Activated naive CD4-positive, alpha-beta T cell treated with anti-CD3 and anti-CD28 coated beads, Interleukin-2, amount 50 U/mL, for 72 hours (primary cell): ENCODE measurements at regions not wholly inside any gene's neighbourhood (a gene's known extent, or its start where the extent isn't known, plus 50 kb on each side); places are given as distances from the start of the nearest gene placed in this dataset.

Experiments used
- ATAC-seq, 2 donors: fragments of 150-1000 bp; cut with Tn5 transposase; 2 replicates each; pipeline ENCODE4 v1.10.0; 2021; ENCODE audit warnings: mild to moderate bottlenecking in 2 of 2, moderate library complexity in 2 of 2
- DNase-seq, 2 donors: peaks; one replicate each; pipeline ENCODE4 v3.0.0; 2021 to 2022; ENCODE audit warnings: low spot score in 2 of 2
- H3K27ac Mint-ChIP-seq, 2 donors: one replicate each; pipeline ENCODE4 v1.8.0; 2022; ENCODE audit warnings: mild to moderate bottlenecking in 2 of 2, mixed read lengths in 2 of 2
- H3K36me3 Mint-ChIP-seq, 2 donors: one replicate each; pipeline ENCODE4 v1.8.0; 2022; ENCODE audit warnings: mixed read lengths in 2 of 2
- H3K9me3 Mint-ChIP-seq, 2 donors: one replicate each; pipeline ENCODE4 v1.8.0; 2022; ENCODE audit warnings: mixed read lengths in 2 of 2

- Mint-ChIP-seq H3K27ac (no peak overlapping the region), H3K36me3 (no peaks in the 10 kb centered on the region), H3K9me3 (peaks cover 4 to 9% of the 10 kb centered on the region in 2 donors)
- DNase-seq (no peak), ATAC-seq (no peak)
Measured at GRCh38 chr2:217102956-217103355, 243.1 kb upstream of the TNP1 start.

- H3K9me3 Mint-ChIP-seq = peaks cover 4 to 9% of the 10 kb centered on the region in 2 donors
- DNase-seq (no peak), ATAC-seq (no peak)
- no peak overlapping the region for H3K27ac Mint-ChIP-seq
- no peaks in the 10 kb centered on the region for H3K36me3 Mint-ChIP-seq
Measured at GRCh38 chr2:217101972-217102371, 242.1 kb upstream of the TNP1 start.

- Mint-ChIP-seq H3K9me3 (no peaks in the 10 kb centered on the region), H3K27ac (no peak overlapping the region), H3K36me3 (no peaks in the 10 kb centered on the region)
- no peak for ATAC-seq
- no peak for DNase-seq
Measured at GRCh38 chr2:217099561-217099960, 239.7 kb upstream of the TNP1 start.

GRCh38 chr2:217098435-217098834 is 238.6 kb upstream of the TNP1 start:
- H3K9me3 Mint-ChIP-seq = no peaks in the 10 kb centered on the region
- no peak for DNase-seq
- H3K36me3 Mint-ChIP-seq = no peaks in the 10 kb centered on the region
- H3K27ac Mint-ChIP-seq = no peak overlapping the region
- no peak for ATAC-seq

DNA sequence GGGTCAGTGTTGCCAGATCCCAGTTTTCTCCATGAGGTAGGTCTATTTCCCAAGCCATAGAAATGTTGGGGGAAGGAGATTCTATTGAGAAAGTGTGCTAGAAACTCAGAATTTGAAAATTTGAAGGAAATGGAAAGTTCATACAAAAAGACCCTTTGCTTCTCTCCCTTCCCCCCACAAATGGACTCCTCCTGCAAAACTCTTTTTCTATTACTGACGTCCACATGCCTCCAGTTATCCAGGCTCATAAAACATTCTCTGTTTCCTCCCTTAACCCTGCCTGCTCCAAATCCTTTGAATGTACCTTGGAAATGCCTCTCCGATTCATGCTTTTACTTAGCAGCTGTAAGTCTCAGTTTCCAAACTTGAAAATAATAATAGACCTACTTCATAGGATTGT is 237.5 kb upstream of the TNP1 start:
- Mint-ChIP-seq H3K27ac (no peak overlapping the region), H3K36me3 (no peaks in the 10 kb centered on the region), H3K9me3 (no peaks in the 10 kb centered on the region)
- ATAC-seq (no peak), DNase-seq (no peak)

DNA sequence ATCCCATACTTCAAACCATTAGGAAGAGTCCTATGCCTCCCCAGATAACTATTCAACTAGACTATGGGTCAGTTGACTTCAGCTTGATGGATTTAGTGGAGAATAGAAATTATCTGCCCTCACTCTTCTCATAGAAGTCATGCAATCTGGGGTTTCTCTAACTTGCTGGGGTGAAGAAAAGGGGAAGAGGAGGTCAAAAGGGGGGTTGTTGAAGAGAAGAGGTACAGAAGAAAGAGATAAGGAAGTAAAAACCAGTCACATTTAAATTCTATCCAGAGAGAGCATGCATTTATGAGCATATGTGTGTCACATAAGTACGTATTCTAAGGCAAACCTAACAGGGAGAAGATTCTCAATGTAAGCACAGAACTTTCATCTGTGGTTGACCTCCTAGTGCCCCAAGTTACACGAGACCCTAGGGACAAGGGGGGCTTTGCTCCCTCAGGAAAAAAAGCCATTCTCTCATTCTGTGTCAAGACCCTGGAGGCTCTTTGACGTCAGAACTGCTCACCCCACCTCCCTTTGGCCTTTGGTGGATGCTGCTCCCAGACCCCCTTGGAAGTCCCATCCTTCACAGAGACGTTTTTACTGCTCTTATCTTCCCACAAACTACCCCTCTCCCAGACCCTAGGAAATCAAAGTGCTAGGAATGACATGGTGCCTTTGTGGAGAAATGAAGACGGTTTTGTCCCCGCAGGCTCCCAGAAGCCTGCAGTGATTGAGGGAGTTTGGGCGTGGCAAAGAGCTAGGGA is 236.8 kb upstream of the TNP1 start:
- ATAC-seq (no peak), DNase-seq (no peak)
- Mint-ChIP-seq H3K36me3 (no peaks in the 10 kb centered on the region), H3K27ac (no peak overlapping the region), H3K9me3 (no peaks in the 10 kb centered on the region)

DNA sequence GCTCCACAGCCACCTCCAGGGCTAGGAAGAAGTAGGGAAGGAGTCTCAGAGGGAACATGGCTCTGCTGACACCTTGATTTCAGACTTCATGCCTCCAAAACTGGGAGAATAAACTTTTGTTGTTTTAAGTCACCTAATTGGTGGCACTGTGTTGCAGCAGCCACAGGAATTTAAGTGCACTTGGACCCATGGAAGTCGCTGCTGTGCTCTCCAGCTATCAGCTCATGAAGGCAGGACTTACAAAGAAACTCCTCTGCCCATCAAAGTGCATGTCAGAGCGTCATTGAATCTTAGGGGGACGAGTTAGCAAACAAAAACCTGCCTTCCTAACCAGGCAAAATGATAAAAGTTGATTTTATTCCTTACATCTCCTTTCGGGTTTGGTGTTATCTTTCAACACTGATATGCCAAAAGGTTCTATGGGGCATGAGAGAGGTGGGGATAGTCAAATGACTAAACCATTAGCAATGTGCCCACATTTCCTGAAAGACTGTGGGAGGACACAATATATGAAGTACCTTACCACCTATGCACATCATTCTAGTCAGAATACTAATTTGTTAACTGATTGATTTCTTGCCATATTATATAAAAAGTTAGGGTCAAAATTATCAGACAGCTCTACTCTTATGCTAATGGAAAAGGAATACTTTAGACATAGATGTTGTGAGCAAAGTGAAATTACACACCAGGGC is 235.8 kb upstream of the TNP1 start:
- Mint-ChIP-seq H3K9me3 (peaks cover 0 to 4% of the 10 kb centered on the region in 2 donors), H3K36me3 (no peaks in the 10 kb centered on the region), H3K27ac (peak overlapping the region in 1 of 2 donors; percentile 41)
- DNase-seq (no peak), ATAC-seq (peak; percentile 71 to 74)

- no peak overlapping the region for H3K27ac Mint-ChIP-seq
- no peak for ATAC-seq
- H3K36me3 Mint-ChIP-seq = no peaks in the 10 kb centered on the region
- peaks cover 0 to 4% of the 10 kb centered on the region in 2 donors for H3K9me3 Mint-ChIP-seq
- DNase-seq = no peak
Measured at GRCh38 chr2:217092710-217093379, 233.0 kb upstream of the TNP1 start.

DNA sequence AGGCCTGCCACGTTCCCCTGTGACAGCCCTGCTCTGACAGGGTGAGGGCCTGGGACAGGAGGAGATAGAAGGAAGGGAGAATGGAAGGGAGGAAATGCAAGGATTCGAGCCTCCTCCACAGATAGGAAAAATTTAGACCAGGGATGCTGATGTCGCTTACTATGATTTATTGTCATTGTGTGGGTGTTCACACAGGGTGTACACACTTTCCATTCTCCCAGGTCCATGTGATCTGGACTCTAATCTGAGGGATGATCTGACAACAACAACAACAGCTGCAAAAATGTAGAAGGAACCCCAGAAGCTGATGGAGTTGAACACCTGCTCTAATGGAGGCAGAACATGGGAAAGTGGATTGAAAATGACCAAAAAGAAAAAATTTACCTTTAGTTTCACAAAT is 231.7 kb upstream of the TNP1 start:
- ATAC-seq (no peak), DNase-seq (no peak)
- Mint-ChIP-seq H3K27ac (peak overlapping the region in 1 of 2 donors; percentile 11), H3K9me3 (peaks cover 0 to 4% of the 10 kb centered on the region in 2 donors), H3K36me3 (no peaks in the 10 kb centered on the region)

- ATAC-seq = no peak
- no peak for DNase-seq
- Mint-ChIP-seq H3K9me3 (peaks cover 0 to 4% of the 10 kb centered on the region in 2 donors), H3K27ac (peak overlapping the region in 1 of 2 donors; percentile 11), H3K36me3 (no peaks in the 10 kb centered on the region)
Measured at GRCh38 chr2:217090884-217091283, 231.0 kb upstream of the TNP1 start.

DNA sequence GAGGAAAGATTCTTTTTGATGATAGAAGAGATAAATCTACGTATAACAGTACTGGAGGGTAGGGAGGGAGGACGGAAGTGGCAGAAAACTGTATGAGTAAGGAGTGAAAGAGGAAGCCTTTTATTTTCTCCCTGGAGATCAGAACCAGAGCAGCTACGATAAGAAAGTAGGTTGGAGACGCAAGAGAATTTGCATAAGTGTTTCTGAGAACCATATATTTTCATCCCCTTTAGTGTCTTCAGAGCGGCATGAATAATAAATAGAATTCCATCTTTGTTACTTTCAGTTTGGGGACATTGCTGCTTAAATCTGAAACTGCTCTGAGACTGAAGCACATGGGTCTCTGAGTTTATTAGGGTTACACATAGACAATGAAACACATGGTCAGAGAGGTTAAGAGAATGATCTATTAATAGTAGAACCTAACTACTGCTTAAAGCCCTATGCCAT is 230.2 kb upstream of the TNP1 start:
- H3K36me3 Mint-ChIP-seq = no peaks in the 10 kb centered on the region
- ATAC-seq = peak; percentile 65 to 83
- no peak for DNase-seq
- peaks cover 0 to 4% of the 10 kb centered on the region in 2 donors for H3K9me3 Mint-ChIP-seq
- H3K27ac Mint-ChIP-seq = peak overlapping the region in 1 of 2 donors; percentile 71

DNA sequence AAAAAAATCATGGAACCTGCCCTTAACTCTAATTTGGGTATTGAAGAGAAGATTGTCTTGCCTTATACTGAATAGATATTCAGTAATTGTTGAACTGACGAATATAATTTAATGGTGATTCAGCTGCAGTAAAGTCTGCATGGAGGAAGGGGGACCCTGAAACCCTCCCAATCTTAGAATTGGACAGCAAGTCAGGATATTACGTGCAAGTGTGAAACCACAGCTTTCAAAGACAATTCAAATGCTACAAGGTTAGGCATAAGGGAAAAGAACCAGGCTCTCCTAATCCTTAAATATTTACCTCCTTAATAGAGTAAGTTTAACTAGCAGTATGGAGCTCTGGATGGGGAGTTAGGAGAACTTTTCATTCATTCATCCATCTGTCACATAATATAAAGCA is 226.9 kb upstream of the TNP1 start:
- H3K27ac Mint-ChIP-seq = peak overlapping the region in 1 of 2 donors; percentile 80
- DNase-seq (no peak), ATAC-seq (no peak)
- no peaks in the 10 kb centered on the region for H3K36me3 Mint-ChIP-seq
- peaks cover 0 to 4% of the 10 kb centered on the region in 2 donors for H3K9me3 Mint-ChIP-seq

DNA sequence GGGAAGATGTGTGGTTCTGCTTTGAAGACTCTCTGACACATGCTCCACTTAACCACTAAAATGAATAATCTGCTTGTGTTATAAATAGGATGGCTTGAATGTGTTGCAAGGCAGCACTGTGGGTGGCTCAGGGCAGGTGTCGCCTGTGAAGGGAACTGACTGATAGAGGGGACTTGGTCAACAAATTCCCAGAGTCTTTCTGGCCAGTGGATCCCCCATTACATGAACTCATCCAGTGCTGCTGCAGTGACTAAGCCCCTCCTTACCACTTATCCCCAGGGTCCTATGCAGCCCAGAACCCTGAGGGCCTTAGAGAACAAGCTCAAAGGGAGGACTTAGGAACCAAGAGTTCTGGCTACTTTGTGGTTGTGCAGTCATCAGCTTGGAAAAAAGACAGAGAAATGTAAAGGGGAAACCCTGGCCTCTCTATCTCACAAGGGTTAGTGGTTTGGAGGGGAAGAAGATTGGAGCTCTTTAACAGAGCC is 226.2 kb upstream of the TNP1 start:
- no peaks in the 10 kb centered on the region for H3K36me3 Mint-ChIP-seq
- H3K9me3 Mint-ChIP-seq = peaks cover 0 to 1% of the 10 kb centered on the region in 2 donors
- H3K27ac Mint-ChIP-seq = peak overlapping the region; percentile 41 to 80
- DNase-seq = peak; percentile 40 to 63
- peak; percentile 71 to 77 for ATAC-seq

GRCh38 chr2:217085543-217085942 is 225.7 kb upstream of the TNP1 start:
- peak; percentile 6 to 11 for ATAC-seq
- Mint-ChIP-seq H3K36me3 (no peaks in the 10 kb centered on the region), H3K9me3 (no peaks in the 10 kb centered on the region), H3K27ac (peak overlapping the region; percentile 36 to 80)
- DNase-seq = no peak

DNA sequence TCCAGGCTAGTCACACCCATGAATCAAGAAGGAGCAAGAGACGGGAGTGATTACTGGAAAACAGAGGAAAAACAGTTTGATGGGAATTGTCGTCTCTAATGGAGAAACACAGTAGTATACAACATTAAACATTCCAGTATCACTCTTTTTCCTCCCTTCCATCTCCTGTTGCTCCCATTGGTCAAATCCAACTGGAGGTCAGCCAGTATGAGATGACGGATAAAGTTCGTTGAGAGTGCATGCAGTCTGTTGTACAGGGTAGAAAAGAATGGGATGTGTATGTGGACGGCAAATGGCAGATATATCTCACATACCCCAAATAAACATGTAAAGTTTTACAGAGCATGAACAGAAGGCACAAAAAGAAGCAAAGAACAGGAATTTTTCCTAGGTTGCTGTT is 221.9 kb upstream of the TNP1 start:
- DNase-seq = no peak
- Mint-ChIP-seq H3K36me3 (no peaks in the 10 kb centered on the region), H3K9me3 (no peaks in the 10 kb centered on the region), H3K27ac (no peak overlapping the region)
- no peak for ATAC-seq

- Mint-ChIP-seq H3K9me3 (no peaks in the 10 kb centered on the region), H3K36me3 (no peaks in the 10 kb centered on the region), H3K27ac (no peak overlapping the region)
- DNase-seq (no peak), ATAC-seq (no peak)
Measured at GRCh38 chr2:217079165-217079564, 219.3 kb upstream of the TNP1 start.

GRCh38 chr2:217077831-217078407 is 218.1 kb upstream of the TNP1 start:
- peak; percentile 83 to 92 for ATAC-seq
- DNase-seq = no peak

More at GRCh38 chr2:217077831-217078407, 218.1 kb upstream of the TNP1 start:
- no peaks in the 10 kb centered on the region for H3K9me3 Mint-ChIP-seq
- H3K27ac Mint-ChIP-seq = no peak overlapping the region
- H3K36me3 Mint-ChIP-seq = no peaks in the 10 kb centered on the region
